Right lobe of liver (tissue), 6 donors: ENCODE measurements at regions not wholly inside any gene's neighbourhood (a gene's known extent, or its start where the extent isn't known, plus 50 kb on each side); places are given as distances from the start of the nearest gene placed in this dataset.

Experiments used
- ATAC-seq, 4 donors: fragments of 200-7000 bp; cut with Tn5 transposase; one replicate each; pipeline ENCODE4 v1.9.1; 2020; ENCODE audit warnings: mild to moderate bottlenecking in 4 of 4, moderate library complexity in 4 of 4
- DNase-seq, 3 donors: peaks; one replicate each; pipeline ENCODE4 v3.0.0-alpha.2; 2020
- H3K27ac ChIP-seq, 3 donors: fragments of 200-600 bp; one replicate each; pipeline ENCODE4 v1.8.0; 2022
- H3K27me3 ChIP-seq, 2 donors: fragments of 200-600 bp; one replicate each; pipeline ENCODE4 v1.8.0; 2022
- H3K36me3 ChIP-seq, 4 donors: fragments of 200-600 bp; sonication (generic) in 1 of 4; one replicate each; pipeline versions ENCODE4 v1.5.1 to v1.8.0; 2017 to 2022; ENCODE audit warnings: control low read depth in 1 of 4
- H3K4me1 ChIP-seq, 4 donors: fragments of 200-600 bp; sonication (generic) in 1 of 4; one replicate each; pipeline versions ENCODE4 v1.5.1 to v1.8.0; 2017 to 2022; ENCODE audit warnings: control low read depth in 1 of 4
- H3K4me3 ChIP-seq, 3 donors: fragments of 200-600 bp; one replicate each; pipeline ENCODE4 v1.8.0; 2022
- H3K9me3 ChIP-seq, 4 donors: fragments of 200-600 bp; sonication (generic) in 1 of 4; one replicate each; pipeline versions ENCODE4 v1.5.1 to v1.8.0; 2017 to 2022; ENCODE audit warnings: control low read depth in 1 of 4
- CTCF ChIP-seq, 4 donors: fragments of 200-600 bp in 3 of 4; fragments of 450-650 bp in 1 of 4; IDR thresholded peaks; one replicate each; pipeline versions ENCODE4 v1.5.1 to v1.8.0; 2016 to 2022; ENCODE audit warnings: antibody characterized with exemption in 4 of 4, mild to moderate bottlenecking in 2 of 4
- POLR2A ChIP-seq: fragments of 450-650 bp; IDR thresholded peaks from one replicate; pipeline ENCODE4 v1.6.1; 2017; ENCODE audit warnings: antibody characterized with exemption, mild to moderate bottlenecking
- WGBS: methylation state at CpG from one replicate; pipeline ENCODE4 v1.1.6; 2018; ENCODE audit warnings: low coverage, low lambda C conversion rate; ENCODE audit not compliant: insufficient coverage; ENCODE audit errors: missing lambda C conversion rate; 5-methylcytosine and 5-hydroxymethylcytosine counted together
- intact Hi-C, 2 donors: fragments of 100-400 bp; cut with DNase I; formaldehyde crosslinking; loops; one replicate each; pipeline versions ENCODE4 v1.11.2 to v1.14.1; 2022
- donor health status: DM: no; HTN: yes; CAD: no.
- donor health status: DM: no; HTN: no; CAD: no.
- donor health status: DM: no; HTN: no; CAD: no.
- donor health status: DM: no; HTN: yes; CAD: no.
- donor health status: DM: no; HTN: yes; CAD: no.

DNA sequence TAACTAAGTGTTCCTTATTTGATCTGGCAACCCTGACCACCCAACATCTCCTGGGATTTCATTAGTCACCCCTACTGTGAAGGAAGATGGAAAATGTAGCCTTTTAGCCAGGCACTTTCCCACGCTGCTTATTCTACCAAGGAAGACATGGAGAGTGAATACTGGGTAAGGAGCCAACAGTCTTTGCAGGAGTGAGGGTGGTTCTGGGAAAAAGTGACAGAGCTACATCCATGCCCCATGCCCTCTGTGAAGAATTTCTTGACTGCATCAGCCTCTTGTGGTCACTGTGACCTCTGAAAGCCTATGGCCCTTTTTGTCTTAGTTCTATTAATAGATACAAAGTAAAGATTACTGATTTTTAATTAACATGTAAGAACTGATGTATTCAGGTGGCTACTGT is 196.0 kb upstream of the EEA1 start:
- Histone ChIP-seq H3K27ac (no peak overlapping the region), H3K4me1 (peaks cover 0 to 28% (median 15%) of the 10 kb centered on the region in 4 donors), H3K36me3 (no peaks in the 10 kb centered on the region), H3K27me3 (no peaks in the 10 kb centered on the region), H3K4me3 (no peak overlapping the region), H3K9me3 (no peaks in the 10 kb centered on the region)
- no peak for ATAC-seq
- DNase-seq: no peak
- 83% methylated on average over 1 of the region's 1 CpG for WGBS
- TF ChIP-seq CTCF (IDR thresholded peaks at IDR 0.05) (no peak), POLR2A (no peak)
- intact Hi-C loops: no loop called here

DNA sequence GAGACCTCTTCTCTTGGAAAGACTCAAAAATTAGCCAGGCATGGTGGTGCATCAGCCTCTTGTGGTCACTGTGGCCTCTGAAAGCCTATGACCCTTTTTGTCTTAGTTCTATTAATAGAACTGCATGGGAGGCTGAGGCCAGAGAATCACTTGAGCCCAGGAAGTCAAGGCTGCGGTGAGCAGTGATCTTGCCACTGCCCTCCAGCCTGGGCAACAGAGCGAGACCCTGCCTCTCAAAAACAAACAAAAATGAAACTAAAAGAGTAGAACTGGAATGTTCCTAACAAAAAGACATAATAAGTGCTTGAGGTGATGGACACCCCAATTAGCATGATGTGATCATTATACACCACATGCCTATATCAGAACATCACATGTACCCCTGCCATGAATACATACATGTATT is 197.0 kb upstream of the EEA1 start:
- ATAC-seq (no peak), DNase-seq (no peak)
- WGBS: 80% methylated on average over 1 of the region's 2 CpGs
- peaks cover 0 to 28% (median 15%) of the 10 kb centered on the region in 4 donors for H3K4me1 ChIP-seq
- no peak for TF ChIP-seq CTCF (IDR thresholded peaks at IDR 0.05)
- no peak for TF ChIP-seq POLR2A
- no peaks in the 10 kb centered on the region for H3K36me3 ChIP-seq
- no peaks in the 10 kb centered on the region for H3K9me3 ChIP-seq
- H3K4me3 ChIP-seq: no peak overlapping the region
- intact Hi-C loops: no loop called here
- H3K27ac ChIP-seq: peak overlapping the region in 1 of 3 donors; percentile 96
- H3K27me3 ChIP-seq: no peaks in the 10 kb centered on the region

GRCh38 chr12:93127107-93127560 is 198.0 kb upstream of the EEA1 start:
- intact Hi-C loops: no loop called here
- H3K4me1 ChIP-seq: peaks cover 0 to 26% (median 13%) of the 10 kb centered on the region in 4 donors
- WGBS: 35% methylated on average over 6 of the region's 7 CpGs
- DNase-seq: peak in 2 of 3 donors; percentile 53 to 61
- peak overlapping the region; percentile 36 to 96 (median 95) for H3K27ac ChIP-seq
- H3K36me3 ChIP-seq: no peaks in the 10 kb centered on the region
- H3K4me3 ChIP-seq: no peak overlapping the region
- no peaks in the 10 kb centered on the region for H3K9me3 ChIP-seq
- peak; percentile 56 to 69 (median 65) for ATAC-seq
- H3K27me3 ChIP-seq: no peaks in the 10 kb centered on the region
- TF ChIP-seq CTCF (IDR thresholded peaks at IDR 0.05): no peak
- no peak for TF ChIP-seq POLR2A

DNA sequence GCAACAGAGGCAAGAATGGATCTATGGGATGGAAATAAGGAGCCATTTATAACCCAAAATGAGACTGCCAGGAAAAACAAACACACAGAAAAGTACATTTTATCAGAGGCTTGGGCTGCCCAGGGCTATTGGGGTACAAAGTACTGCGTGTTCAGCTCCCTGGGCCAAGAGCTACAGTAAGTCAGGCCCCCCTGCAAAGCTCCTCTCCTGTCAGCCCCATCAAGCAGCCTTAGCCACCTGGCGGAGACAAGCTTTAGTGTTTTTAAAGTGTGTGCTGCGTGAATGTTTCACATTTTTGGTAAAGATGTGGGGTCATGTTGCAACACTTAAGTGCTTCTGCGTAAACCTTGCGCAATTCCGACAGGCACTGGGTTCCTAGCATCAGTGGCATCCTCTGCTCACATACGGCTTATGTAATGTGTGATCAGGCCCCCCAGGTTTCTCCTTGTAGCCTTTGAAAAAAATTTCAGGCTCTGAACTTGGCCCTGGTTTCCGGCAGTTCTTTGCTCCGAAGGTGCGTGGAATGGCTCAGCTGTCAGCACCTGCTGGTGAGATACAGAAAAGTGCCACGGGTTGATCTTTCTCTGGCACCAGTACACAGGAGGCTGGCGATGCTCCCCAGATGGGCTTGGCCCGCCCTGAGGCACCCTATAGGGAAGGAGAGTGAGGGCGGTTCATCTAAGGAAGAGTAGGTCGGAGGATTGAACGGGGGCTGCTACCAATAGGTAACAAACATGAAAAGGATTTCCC is 198.7 kb upstream of the EEA1 start:
- Histone ChIP-seq H3K27me3 (no peaks in the 10 kb centered on the region), H3K4me3 (no peak overlapping the region), H3K4me1 (peaks cover 0 to 19% (median 10%) of the 10 kb centered on the region in 4 donors), H3K27ac (peak overlapping the region; percentile 36 to 96 (median 95)), H3K9me3 (no peaks in the 10 kb centered on the region), H3K36me3 (no peaks in the 10 kb centered on the region)
- TF ChIP-seq CTCF (IDR thresholded peaks at IDR 0.05) (peak; percentile 28 to 58 (median 36)), POLR2A (no peak)
- WGBS: 13% methylated on average over 13 of the region's 16 CpGs
- intact Hi-C loops: no loop called here
- ATAC-seq: peak; percentile 80 to 90 (median 85)
- peak; percentile 62 to 86 (median 82) for DNase-seq
